GM18498 (cell line): ENCODE measurements at regions not wholly inside any gene's neighbourhood (a gene's known extent, or its start where the extent isn't known, plus 50 kb on each side); places are given as distances from the start of the nearest gene placed in this dataset.

Experiments
- ATAC-seq: cut with Tn5 transposase; IDR thresholded peaks from one replicate; pipeline ENCODE4 v1.9.1; 2021; ENCODE audit warnings: mild to moderate bottlenecking, moderate library complexity; ENCODE audit not compliant: unreplicated experiment

DNA sequence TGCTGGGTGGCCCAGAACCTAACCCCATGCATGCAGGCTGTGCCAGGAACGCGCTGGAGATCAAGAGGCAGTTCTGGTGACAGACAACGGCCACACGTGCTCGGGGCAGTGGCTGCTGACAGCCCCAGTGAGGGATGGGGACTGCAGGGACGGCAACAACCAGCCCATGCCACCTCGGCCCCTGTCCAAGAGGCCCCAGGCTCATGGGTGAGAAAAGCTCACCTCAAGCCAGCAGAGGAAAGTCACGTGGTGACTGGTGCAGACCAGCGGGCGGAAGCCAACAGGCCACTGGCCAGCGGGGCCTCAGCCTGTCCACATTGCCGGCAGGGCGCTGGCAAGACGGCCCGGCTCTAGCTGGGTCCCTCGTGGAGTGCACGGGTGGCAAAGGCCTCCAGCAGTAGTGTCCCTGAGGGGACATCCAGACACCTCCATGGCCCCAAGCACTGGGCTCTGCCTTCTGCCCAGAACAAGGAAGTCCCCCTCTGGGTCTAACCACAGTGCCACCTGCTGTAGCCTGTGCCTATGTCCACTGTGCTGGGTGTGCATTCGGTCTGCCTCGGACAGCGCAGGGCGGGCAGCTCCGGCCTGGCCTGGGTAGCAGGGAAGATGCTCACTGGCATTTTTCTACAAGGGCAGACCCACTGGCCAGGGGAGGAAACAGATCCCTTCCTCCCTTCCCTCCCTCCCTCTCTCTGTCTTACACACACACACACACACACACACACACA, 134.1 kb downstream of the NCOR2 start:
- ATAC-seq = no peak

- ATAC-seq = no peak
These were observed 135.0 kb downstream of the NCOR2 start for GRCh38 chr12:124432376-124432775.

DNA sequence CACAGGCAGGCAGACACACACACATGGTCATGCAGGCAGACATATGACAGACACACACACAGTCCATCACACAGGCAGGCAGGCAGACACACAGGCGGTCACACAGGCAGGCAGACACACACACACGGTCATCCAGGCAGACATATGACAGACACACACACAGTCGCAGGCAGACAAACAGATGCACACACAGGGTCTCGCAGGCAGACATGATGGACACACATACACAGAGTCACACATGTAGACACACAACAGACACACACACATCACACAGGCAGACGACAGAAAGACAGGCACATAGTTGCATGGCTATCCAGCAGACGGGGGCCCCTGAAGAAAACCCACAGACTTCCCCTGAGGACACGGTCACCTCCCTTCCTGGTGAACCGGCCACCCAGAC, 135.4 kb downstream of the NCOR2 start:
- no peak for ATAC-seq

DNA sequence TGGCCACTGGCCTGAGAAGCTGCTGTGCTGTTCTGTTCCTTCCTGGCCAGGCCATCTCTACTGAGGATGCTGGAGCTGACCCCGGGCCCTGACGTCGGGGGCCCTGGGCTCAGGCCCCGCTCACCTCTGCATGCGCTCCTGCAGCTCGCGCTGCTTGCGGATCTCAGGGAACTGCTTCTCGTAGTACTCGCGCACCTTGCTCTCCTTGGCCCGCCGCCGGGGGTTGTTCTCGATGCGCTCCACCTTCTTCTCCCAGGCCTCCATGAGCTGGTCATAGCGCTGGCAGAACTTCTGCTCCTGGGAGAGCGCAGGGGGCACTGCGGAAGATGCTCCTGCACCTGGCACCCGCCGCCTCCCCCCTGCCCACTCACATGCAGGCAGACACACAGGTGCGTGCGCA, 135.6 kb downstream of the RFLNA start:
- no peak for ATAC-seq

DNA sequence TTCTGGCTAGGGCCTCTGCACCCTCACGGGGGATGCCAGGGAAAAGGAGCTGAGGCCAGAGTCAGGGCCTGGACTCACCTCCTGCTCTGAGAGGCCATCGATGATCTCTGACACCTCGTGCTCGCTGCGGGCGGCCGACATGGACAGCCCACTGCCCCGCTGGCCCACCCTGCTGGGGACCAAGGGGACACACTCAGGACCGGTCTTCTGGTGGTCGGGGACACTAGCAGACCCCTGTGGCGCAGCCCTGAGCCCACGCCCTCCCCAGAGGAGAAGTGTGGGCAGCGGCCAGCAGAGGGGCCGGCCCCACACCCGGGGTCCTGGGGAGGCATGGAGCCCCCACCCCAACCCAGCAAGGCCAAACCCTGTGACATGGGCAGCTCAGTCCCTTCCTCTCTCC, 134.6 kb downstream of the RFLNA start:
- no peak for ATAC-seq

DNA sequence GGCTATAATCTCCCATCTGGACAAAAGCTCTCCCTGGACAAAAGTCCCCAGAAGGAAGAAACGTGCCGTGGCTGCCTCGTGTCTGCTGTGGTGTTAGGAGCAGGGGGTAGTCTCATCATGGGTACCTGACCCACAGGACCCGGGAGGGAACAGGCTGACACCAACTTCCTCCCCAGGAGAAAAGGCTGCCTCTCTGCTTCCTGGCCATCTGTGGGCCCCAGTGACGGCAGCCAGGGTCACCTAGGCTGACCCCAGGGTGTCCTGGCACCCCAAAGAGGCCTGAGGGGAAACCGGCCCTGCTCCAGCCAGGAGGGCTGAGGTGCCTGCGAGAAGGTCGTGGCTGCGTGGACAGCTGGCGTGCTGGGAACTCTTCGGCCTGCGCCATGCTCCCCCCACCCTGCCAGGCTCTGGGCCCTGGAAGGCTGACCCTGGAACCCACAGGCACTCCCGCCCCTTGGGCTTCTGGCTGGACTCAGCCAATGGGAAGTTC, 133.9 kb downstream of the RFLNA start:
- ATAC-seq = no peak

DNA sequence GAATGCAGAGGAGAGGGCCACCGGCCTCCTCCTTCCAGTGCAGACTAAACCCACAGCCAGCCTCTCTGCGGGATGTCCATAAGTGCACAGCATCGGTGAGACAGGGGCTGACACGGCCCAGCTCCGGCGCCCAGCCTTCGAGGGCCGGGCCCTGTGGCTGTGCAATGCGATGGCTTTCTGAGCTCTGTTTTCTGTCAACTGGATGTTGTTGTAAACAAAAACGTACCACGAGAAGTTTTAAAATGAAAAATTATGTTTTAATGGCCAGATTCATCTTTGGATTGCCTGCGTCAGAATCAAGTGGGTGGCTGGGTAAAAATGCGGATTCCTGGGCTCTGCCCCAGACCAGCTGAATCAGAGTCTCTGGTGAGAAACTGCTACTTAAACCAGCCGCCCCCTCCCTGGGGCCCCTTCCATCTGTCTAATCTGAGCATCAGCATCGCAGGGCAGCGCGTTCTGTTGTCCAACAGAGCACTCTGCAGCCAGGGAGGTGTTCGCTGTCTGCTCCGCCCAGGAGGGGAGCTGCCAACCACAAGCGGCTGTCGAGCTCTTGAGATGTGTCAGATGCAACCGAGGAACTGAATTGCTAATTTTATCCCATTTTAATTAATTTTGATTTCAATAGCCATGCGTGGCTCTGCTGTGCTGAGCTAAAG, 133.4 kb downstream of the RFLNA start:
- no peak for ATAC-seq

- no peak for ATAC-seq
These were observed 132.0 kb downstream of the RFLNA start for GRCh38 chr12:124426594-124427555.

- ATAC-seq = no peak
These were observed 130.8 kb downstream of the RFLNA start for GRCh38 chr12:124425667-124426066.

- ATAC-seq = no peak
These were observed 129.6 kb downstream of the RFLNA start for GRCh38 chr12:124424516-124424905.

GRCh38 chr12:124423761-124424515, 129.0 kb downstream of the RFLNA start:
- ATAC-seq = no peak

DNA sequence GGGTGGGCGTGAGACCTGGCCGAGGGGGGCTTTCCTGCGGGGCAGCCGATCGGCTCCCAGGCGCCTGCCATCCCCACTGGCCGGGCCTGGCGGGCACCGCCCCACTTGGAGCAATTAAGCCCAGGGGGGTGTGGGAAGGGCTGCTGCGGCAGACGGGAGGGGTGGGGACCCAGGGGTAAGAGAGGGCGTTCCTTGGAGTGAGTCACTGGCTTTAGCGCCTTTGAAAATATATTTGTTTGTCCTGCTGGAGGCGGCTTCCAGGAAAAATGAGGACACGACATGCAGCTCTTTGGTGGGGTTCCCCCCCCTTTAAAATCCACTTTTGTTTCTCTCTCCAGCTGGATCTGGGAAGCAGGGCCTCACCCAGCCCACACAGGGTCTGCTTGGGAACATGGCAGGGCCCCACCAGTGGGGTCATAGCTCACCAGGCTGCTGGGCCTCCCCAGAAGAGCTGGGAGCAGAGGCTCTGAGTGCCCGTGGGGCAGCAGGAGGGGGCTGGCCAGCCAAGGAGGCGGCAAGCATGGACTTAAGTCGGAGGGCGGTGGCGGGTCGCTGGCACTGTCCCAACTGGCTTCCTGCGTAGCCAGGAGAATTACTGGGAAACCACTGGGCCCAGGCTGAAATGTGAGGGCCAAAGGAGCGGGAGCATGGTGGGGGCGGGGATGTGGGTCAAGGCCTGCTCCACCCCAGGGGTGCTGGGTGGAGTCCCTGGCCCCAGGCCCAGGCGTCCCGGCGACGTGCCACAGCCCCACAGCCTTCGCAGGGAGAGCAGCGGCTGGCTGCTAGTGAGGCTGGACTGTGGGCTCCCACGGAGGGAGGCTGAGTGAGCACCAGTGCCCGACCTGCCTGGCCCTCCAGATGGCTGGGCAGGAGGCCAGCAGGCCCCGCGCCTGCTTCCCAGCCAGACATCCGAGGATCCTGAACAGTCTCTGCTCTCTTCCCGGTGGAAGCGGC, 128.0 kb downstream of the RFLNA start:
- no peak for ATAC-seq

DNA sequence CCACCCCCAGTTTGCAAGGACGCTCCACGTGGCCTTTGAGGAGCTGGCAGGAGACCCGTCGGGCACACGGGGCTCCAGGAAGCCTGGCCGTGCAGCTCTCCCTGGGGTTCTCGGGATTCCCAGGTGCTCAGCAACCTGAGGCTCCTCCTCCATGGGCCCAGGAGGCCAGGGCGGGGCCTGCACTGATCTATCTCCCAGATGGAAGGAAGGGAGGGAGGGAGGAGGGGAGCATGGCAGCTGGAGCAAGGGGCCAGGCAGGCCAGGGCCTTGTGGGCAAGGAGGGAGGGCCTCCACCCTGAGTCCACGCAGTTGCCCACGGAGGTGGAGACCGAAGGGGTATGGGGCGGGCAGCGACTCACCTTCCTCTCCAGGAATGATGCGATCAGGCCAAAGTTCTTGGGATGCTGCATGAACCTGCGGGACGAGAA, 127.3 kb downstream of the RFLNA start:
- ATAC-seq = no peak

DNA sequence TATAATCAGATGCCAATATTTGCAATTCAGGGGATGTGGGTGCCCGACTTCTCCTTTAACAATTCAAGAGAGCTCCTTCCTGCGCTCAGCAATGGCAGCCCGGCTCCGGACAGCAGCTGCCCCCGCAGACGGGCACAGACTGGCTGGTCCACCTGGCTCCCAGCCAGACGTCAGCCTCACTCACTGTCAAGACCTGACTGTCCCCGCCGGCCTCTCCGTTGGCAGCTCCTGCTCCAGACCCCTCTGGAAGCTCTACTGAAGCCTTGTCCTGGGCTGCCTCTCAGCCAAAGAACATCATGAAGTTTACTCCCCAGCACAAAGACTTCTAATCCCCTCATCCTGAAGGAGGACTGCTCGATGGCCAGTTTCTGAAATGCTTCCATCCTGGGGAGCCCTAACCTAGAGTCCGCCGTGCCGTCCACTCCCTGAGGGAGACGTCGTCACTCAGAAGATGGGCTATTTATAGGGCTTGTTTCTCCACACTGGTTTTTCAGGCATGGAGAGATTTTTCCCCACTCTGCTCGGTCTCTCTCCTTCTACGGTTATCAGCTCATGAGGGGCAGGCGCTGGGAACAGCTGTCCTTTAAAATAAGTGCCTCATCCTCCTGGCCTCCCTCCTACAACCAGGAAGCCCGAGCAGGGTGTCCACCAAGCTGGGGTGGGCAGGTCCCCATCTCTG, 126.2 kb downstream of the RFLNA start:
- no peak for ATAC-seq

GRCh38 chr12:124420041-124420995, 125.4 kb downstream of the RFLNA start:
- no peak for ATAC-seq

DNA sequence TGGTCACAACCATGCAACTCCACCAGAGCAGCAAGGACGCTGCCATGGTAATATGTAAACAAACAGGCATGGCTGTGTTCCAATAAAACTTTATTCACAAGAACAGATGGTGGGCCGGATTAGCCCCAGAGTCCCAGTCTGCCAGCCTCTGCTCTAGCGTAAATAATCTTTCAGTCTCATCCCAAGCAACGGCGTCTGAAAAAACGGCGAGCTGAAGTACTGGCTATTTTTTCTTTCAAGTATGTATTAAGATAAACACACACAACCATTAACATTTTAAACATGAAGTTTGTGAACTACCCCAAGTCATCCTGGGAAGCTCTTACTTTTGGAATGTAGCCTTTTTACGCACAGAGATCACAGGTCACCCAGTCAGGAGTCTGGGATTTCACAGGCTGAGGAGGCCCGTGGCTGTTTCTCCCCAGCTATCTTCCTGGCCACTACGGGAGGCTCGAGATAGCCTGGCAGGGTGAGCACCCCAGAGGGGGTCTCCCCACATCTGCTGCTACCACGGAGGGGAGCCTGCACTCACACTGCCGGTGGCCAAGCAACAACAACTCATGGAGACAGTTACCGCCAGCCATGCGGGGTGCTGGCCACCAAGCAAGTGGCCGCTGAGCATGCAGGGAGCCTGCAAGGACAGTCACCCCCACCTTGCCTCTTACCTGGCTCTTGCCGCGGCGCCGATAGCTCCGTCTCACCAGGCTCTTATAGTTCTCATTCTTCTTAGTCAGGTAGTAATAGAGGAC, 124.6 kb downstream of the RFLNA start:
- ATAC-seq = no peak

GRCh38 chr12:124418791-124419190, 123.9 kb downstream of the RFLNA start:
- no peak for ATAC-seq
